Pancreas (tissue), 10 donors: ENCODE measurements at regions not wholly inside any gene's neighbourhood (a gene's known extent, or its start where the extent isn't known, plus 50 kb on each side); places are given as distances from the start of the nearest gene placed in this dataset.
"Not testable (repeated sequence)": the region's sequence is repeated elsewhere in the genome, so short reads cannot be mapped to it uniquely, and the experiment has no call there.

Source experiments
- ATAC-seq, 4 donors: fragments of 200-7000 bp; cut with Tn5 transposase; one replicate each; pipeline versions ENCODE4 v1.8.0 to v1.9.1; 2020; ENCODE audit warnings: mild to moderate bottlenecking in 4 of 4, moderate library complexity in 4 of 4
- DNase-seq, 6 donors: peaks; one replicate each; pipeline ENCODE4 v3.0.0-alpha.2; 2020
- FAIRE-seq: peaks from 2 replicates; lab custom pipeline; 2012; peaks lifted over from hg19 to GRCh38; lab: Jason Lieb, UNC
- H3K27ac ChIP-seq, 4 donors: fragments of 200-600 bp; sonication (generic); 1 replicate in 3 of 4; 2 replicates in 1 of 4; pipeline versions ENCODE4 v1.5.0 to v1.8.0; 2020
- H3K27me3 ChIP-seq, 4 donors: fragments of 200-600 bp; one replicate each; pipeline ENCODE4 v1.8.0; 2021
- H3K36me3 ChIP-seq, 3 donors: fragments of 200-600 bp; sonication (generic) in 1 of 3; one replicate each; pipeline versions ENCODE4 v1.5.0 to v1.8.0; 2020 to 2021
- H3K4me1 ChIP-seq, 3 donors: fragments of 200-600 bp; one replicate each; pipeline ENCODE4 v1.8.0; 2021
- H3K4me3 ChIP-seq, 4 donors: fragments of 200-600 bp; sonication (generic) in 2 of 4; one replicate each; pipeline versions ENCODE4 v1.5.0 to v1.8.0; 2020 to 2021
- H3K9me3 ChIP-seq, 4 donors: fragments of 200-600 bp; one replicate each; pipeline ENCODE4 v1.8.0; 2021
- WGBS, 2 donors: extraction: QIAGEN DNeasy Blood & Tissue Kit; methylation state at CpG; one replicate each; pipeline ENCODE4 v1.1.7; 2013; 5-methylcytosine and 5-hydroxymethylcytosine counted together
- intact Hi-C, 3 donors: fragments of 100-400 bp; cut with DNase I; formaldehyde crosslinking; loops; one replicate each; pipeline versions ENCODE4 v1.11.1 to v1.14.2; 2022
- TF ChIP-seq, protein P1 (sequence below), 4 donors: fragments of 200-600 bp; sonication (generic) in 3 of 4; IDR thresholded peaks; one replicate each; pipeline versions ENCODE4 v1.5.0 to v1.8.0; 2021; ENCODE audit warnings: antibody characterized with exemption in 4 of 4
- donor health status: healthy with polysubstance abuse.
- donor health status: DM: no; HTN: no; CAD: no; lungs with moderate emphysema.
- donor health status: DM: no; HTN: no; CAD: no.
- donor health status: control.
- donor health status: control.
- donor health status: Bipolar disorder and iron deficiency.
- donor health status: DM: yes; HTN: yes; CAD: no.
- donor health status: DM: no; HTN: no; CAD: no.
- donor health status: DM: no; HTN: no; CAD: no.
- donor health status: DM: yes; HTN: yes; CAD: no.

DNA sequence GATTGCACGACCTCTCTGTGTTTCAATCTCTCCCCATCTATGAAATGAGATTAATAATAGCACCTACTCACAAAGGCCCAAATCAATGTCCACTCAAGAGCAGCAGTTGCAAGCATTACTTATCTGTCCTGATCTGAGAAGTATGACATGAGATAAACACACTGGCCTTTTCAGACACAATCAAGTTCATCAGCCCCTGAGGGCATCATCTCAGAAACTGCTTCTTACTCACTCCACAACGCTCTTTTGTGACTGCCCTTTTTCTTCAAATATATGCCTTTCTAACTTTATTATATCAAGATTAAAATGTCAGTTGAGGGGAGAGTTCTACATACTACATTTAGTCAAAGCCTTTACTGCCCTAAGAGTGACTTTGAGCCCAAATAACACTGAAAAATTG, 371.9 kb upstream of the SPAG17 start:
- DNase-seq (no peak), ATAC-seq (no peak), FAIRE-seq (no peak)
- no peak overlapping the region for H3K27ac ChIP-seq
- H3K4me3 ChIP-seq = no peak overlapping the region
- intact Hi-C loops = no loop called here
- H3K9me3 ChIP-seq = no peaks in the 10 kb centered on the region
- no peaks in the 10 kb centered on the region for H3K36me3 ChIP-seq
- TF ChIP-seq, protein P1, sequence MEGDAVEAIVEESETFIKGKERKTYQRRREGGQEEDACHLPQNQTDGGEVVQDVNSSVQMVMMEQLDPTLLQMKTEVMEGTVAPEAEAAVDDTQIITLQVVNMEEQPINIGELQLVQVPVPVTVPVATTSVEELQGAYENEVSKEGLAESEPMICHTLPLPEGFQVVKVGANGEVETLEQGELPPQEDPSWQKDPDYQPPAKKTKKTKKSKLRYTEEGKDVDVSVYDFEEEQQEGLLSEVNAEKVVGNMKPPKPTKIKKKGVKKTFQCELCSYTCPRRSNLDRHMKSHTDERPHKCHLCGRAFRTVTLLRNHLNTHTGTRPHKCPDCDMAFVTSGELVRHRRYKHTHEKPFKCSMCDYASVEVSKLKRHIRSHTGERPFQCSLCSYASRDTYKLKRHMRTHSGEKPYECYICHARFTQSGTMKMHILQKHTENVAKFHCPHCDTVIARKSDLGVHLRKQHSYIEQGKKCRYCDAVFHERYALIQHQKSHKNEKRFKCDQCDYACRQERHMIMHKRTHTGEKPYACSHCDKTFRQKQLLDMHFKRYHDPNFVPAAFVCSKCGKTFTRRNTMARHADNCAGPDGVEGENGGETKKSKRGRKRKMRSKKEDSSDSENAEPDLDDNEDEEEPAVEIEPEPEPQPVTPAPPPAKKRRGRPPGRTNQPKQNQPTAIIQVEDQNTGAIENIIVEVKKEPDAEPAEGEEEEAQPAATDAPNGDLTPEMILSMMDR (IDR thresholded peaks at IDR 0.05) = no peak
- 47 to 52% methylated on average over 2 of the region's 2 CpGs for WGBS, 2 donors
- no peaks in the 10 kb centered on the region for H3K27me3 ChIP-seq
- H3K4me1 ChIP-seq = no peaks in the 10 kb centered on the region

DNA sequence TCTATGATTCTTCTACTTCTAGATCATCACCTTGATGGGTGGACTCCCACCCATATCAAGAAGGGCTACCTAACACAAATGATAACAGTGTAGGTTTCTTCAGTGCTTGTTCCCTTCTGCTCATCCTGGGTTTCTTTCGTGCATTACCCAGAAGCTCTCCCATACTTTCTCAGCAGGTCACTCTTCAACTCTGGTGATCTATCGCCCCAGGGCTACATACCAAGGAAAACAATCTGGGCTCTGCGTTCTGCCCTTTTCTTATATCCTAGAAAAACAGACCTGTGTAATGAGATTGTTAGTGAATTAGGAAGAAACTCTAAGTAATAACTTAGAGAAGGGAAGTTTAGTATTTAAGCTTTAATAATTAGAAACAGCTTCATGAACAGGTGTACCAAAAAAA, 370.6 kb upstream of the SPAG17 start:
- H3K27ac ChIP-seq = no peak overlapping the region
- WGBS, 2 donors = 72 to 85% methylated on average over 3 of the region's 3 CpGs
- no peak for ATAC-seq

DNA sequence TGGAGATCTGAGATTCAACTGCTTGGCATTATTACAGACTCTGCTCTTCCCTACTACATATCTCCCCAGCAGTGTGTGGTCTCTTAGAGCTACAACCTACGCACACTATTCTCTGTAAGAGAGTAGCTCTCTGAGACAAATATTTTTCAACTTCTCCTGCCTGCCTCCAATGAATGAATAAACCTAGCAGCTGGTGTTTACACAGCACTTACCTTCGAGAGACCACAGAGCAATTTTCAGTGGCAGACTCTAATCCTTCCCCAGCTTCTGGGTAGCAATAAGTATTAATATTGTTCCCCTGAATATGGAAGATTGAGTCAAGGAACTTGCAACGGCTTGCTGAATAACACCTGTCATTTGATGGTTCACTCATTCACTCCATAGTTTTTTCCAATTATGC, 350.9 kb upstream of the SPAG17 start:
- TF ChIP-seq, protein P1 (IDR thresholded peaks at IDR 0.05) = no peak
- intact Hi-C loops = no loop called here
- ATAC-seq = no peak
- no peaks in the 10 kb centered on the region for H3K36me3 ChIP-seq
- no peaks in the 10 kb centered on the region for H3K9me3 ChIP-seq
- FAIRE-seq = no peak
- H3K27ac ChIP-seq = no peak overlapping the region
- no peak for DNase-seq
- H3K27me3 ChIP-seq = no peaks in the 10 kb centered on the region
- WGBS, 2 donors = 41 to 49% methylated on average over 3 of the region's 3 CpGs
- H3K4me1 ChIP-seq = no peaks in the 10 kb centered on the region
- no peak overlapping the region for H3K4me3 ChIP-seq

More for the DNA sequence above, 370.6 kb upstream of the SPAG17 start:
- no peak for FAIRE-seq
- Histone ChIP-seq H3K36me3 (no peaks in the 10 kb centered on the region), H3K4me1 (no peaks in the 10 kb centered on the region), H3K27me3 (no peaks in the 10 kb centered on the region), H3K9me3 (no peaks in the 10 kb centered on the region), H3K4me3 (no peak overlapping the region)
- TF ChIP-seq, protein P1 (IDR thresholded peaks at IDR 0.05) = no peak
- intact Hi-C loops = no loop called here
- no peak for DNase-seq

DNA sequence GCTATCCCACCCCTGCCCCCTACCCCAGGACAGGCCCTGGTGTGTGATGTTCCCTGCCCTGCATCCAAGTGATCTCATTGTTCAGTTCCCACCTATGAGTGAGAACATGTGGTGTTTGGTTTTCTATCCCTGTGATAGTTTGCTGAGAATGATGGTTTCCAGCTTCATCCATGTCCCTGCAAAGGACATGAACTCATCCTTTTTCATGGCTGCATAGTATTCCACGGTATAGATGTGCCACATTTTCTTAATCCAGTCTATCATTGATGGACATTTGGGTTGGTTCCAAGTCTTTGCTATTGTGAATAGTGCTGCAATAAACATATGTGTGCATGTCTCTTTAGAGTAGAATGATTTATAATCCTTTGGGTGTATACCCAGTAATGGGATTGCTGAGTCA, 326.9 kb upstream of the SPAG17 start:
- H3K36me3 ChIP-seq, H3K27ac ChIP-seq, H3K9me3 ChIP-seq, H3K4me1 ChIP-seq, ATAC-seq, FAIRE-seq, intact Hi-C loops, H3K4me3 ChIP-seq, H3K27me3 ChIP-seq, DNase-seq: not testable (repeated sequence)
- WGBS, 2 donors = 64 to 73% methylated on average over 1 of the region's 1 CpG

DNA sequence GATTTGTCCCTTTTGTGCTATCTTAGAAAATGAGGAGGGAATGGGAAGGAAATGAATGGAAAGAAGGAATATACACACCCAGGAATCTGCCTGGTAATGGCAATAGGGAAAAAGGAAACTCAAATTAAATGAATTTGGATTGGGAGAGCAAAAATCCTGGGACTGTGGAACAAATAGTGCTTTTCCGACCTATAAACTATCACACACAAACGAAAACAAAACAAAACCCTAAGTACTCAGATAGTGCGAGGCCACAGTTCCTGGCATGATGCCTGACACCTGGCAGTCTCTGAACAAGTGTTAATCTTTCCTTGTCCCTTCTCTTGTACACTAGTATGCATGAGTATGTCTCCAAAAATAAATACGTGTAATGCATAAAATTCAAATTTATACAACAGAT, 319.8 kb upstream of the SPAG17 start:
- ATAC-seq (peak in 2 of 4 donors; percentile 35 to 62), DNase-seq (peak in 5 of 6 donors; percentile 10 to 61 (median 42)), FAIRE-seq (no peak)
- no peak overlapping the region for H3K4me3 ChIP-seq
- intact Hi-C loops = no loop called here
- no peak overlapping the region for H3K27ac ChIP-seq
- 23 to 27% methylated on average over 4 of the region's 4 CpGs for WGBS, 2 donors
- H3K9me3 ChIP-seq = no peaks in the 10 kb centered on the region
- no peaks in the 10 kb centered on the region for H3K27me3 ChIP-seq
- H3K4me1 ChIP-seq = no peaks in the 10 kb centered on the region
- no peaks in the 10 kb centered on the region for H3K36me3 ChIP-seq
- TF ChIP-seq, protein P1 (IDR thresholded peaks at IDR 0.05) = no peak
